Heart left ventricle (tissue), 13 donors: ENCODE measurements at regions not wholly inside any gene's neighbourhood (a gene's known extent, or its start where the extent isn't known, plus 50 kb on each side); places are given as distances from the start of the nearest gene placed in this dataset.

Experiments used
- POLR2A ChIP-seq, 2 donors: fragments of 450-650 bp; IDR thresholded peaks; one replicate each; pipeline ENCODE4 v1.6.1; 2017; ENCODE audit warnings: antibody characterized with exemption in 2 of 2, mild to moderate bottlenecking in 2 of 2, moderate library complexity in 2 of 2
- TF ChIP-seq, protein P1 (sequence below), 12 donors: fragments of 200-600 bp; sonication (generic) in 4 of 12; IDR thresholded peaks; one replicate each; pipeline versions ENCODE4 v1.5.0 to v1.8.0; 2018 to 2022; ENCODE audit warnings: antibody characterized with exemption in 12 of 12, mild to moderate bottlenecking in 5 of 12
- donor health status: ischemic (EF 13 %, LVEDD 7.1; RV severe dilation, severe dysfunction).
- donor health status: DM: no; HTN: yes; CAD: no.
- donor health status: DM: no; HTN: no; CAD: no.
- donor health status: ischemic (EF 25% LVEDD 6.9; RV normal size, moderate dysfunction).
- donor health status: ischemic (EF 25% LVEDD 5.7; RV mildly dilated, moderate dysfunction).
- donor health status: ischemic (EF 35%, LVEDD 5.7; RV mildly dilated, moderate dysfunction).
- donor health status: nonischemic (EF 11% LVEDD 7.7; RV severe dilation, severe dysfunction).
- donor health status: DM: yes; HTN: yes; CAD: no.
- donor health status: PGD.
- donor health status: ischemic (EF 29% LVEDD 5.4; RV normal size, mild dysfunction).
- donor health status: nonischemic (EF 23%, LVEDD 6.1; RV moderate dilation, normal function).

DNA sequence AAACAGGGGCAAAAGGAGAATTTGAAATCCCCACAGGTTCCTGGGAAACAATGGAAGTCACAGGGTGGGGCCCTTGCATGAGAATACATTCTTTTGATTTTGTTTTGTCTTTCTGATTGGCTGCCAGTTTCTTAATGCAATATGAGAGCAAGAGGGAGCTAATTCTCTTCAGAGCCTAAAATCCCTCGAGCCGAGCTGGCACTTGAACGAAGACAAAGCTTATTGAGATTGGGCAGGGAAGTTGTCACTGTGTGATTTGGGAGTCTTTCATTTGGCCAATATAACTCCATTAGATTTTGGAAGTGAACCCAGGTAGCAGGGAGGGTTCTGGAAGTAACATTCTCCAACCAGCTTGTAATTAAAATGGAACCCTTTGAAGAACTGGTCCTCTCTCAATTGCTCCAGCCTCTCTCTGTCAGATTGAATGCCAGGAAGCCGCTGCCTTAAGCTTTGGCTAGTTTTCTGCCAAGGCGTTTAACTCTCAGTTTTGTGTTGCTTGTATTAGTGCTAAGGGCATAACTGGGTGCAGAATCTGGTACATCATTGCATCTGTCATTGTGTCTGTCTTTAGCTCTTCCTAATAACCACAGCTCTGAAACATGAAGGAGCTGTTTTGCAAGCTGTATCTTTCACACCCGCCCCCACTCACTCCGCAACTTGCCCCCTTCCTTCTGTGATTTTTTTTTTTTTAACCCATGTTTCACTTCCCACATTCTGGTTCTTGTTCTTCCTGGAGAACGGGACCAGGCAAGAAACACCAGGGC lies 272.0 kb downstream of the MAF start:
- TF ChIP-seq, protein P1, sequence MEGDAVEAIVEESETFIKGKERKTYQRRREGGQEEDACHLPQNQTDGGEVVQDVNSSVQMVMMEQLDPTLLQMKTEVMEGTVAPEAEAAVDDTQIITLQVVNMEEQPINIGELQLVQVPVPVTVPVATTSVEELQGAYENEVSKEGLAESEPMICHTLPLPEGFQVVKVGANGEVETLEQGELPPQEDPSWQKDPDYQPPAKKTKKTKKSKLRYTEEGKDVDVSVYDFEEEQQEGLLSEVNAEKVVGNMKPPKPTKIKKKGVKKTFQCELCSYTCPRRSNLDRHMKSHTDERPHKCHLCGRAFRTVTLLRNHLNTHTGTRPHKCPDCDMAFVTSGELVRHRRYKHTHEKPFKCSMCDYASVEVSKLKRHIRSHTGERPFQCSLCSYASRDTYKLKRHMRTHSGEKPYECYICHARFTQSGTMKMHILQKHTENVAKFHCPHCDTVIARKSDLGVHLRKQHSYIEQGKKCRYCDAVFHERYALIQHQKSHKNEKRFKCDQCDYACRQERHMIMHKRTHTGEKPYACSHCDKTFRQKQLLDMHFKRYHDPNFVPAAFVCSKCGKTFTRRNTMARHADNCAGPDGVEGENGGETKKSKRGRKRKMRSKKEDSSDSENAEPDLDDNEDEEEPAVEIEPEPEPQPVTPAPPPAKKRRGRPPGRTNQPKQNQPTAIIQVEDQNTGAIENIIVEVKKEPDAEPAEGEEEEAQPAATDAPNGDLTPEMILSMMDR (IDR thresholded peaks at IDR 0.05): no peak
- no peak for TF ChIP-seq POLR2A (IDR thresholded peaks at IDR 0.05)
